Left cardiac atrium (tissue), 4 donors: ENCODE measurements at regions not wholly inside any gene's neighbourhood (a gene's known extent, or its start where the extent isn't known, plus 50 kb on each side); places are given as distances from the start of the nearest gene placed in this dataset.
A peak's percentile ranks its signal among the peaks of the same experiment; 100 is the strongest.

Experiments
- ATAC-seq, 2 donors: fragments of 200-7000 bp; cut with Tn5 transposase; one replicate each; pipeline ENCODE4 v1.9.1; 2020; ENCODE audit warnings: mild to moderate bottlenecking in 2 of 2, moderate library complexity in 2 of 2
- DNase-seq: peaks from one replicate; pipeline ENCODE4 v3.0.0-alpha.2; 2020
- intact Hi-C, 2 donors: fragments of 100-400 bp; cut with DNase I; formaldehyde crosslinking; loops; one replicate each; pipeline versions ENCODE4 v1.14.1 to v1.15.1; 2022 to 2023
- donor health status: DM: no; HTN: yes; CAD: no.
- donor health status: DM: no; HTN: yes; CAD: no; lungs with severe emphysema.
- donor health status: DM: yes; HTN: yes; CAD: no.
- donor health status: Dilated cardiomyopathy.

GRCh38 chr15:37880009-37880834 lies 54.2 kb upstream of the TMCO5A start:
- ATAC-seq (peak in 1 of 2 donors; percentile 74), DNase-seq (no peak)
- intact Hi-C loops = no loop called here

DNA sequence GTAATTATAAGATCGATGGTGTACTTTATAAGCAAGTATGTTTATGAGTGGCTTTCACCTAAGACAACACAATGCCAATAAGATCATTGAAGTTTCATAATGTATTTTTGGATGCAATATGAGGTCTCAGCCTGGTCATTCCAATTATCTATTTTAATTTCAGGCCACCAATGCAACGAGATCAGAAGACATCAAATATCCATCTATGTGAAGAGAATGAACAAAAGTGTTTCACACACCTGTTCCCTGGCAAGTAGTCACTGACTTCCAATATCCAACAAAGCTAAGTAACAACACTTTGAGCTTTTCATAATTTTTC lies 53.6 kb upstream of the TMCO5A start:
- ATAC-seq (no peak), DNase-seq (no peak)
- intact Hi-C loops = no loop called here

DNA sequence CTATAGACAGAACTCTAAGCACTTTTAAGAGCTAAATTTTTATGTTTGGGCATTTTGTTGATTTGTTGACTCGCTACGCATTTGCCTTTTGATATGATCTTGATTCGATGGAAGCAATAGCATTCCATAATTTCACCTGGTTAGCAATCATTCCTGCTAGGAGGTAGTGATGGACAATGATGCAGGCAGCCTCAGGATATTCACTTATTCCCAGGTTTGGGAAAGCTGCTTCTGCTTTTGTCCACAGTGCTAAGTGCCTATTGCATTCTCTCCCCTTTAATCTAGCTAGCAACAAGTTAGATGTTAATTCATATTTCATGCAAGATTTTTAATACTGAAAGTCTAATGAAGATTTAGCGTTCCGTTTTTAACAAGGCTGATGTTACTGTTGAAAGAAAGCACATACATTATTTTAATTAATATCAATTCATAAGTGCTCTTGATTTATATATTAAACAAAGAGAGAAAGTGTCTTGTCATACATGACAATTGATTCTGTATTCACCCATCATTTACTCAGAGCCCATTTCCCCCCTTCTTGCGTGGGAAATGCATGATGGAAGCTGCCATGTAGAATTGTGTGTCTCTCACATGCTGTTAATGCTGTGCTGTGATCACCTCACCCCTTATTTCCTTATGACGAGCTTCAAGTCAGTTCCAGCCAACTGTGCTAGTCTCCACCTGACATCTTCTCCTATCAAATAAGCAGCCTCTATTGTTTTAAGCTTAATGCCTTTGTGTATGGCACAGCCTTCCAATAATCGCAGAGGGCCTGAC lies 53.0 kb upstream of the TMCO5A start:
- no peak for DNase-seq
- intact Hi-C loops = no loop called here
- no peak for ATAC-seq

- intact Hi-C loops = no loop called here
- no peak for ATAC-seq
- no peak for DNase-seq
These were observed 51.8 kb upstream of the TMCO5A start for GRCh38 chr15:37882640-37883039.
